Transverse colon (tissue), 4 donors: ENCODE measurements at regions not wholly inside any gene's neighbourhood (a gene's known extent, or its start where the extent isn't known, plus 50 kb on each side); places are given as distances from the start of the nearest gene placed in this dataset.

ENCODE experiments used
- DNase-seq: peaks from one replicate; pipeline ENCODE4 v3.0.0-alpha.2; 2019
- H3K27ac ChIP-seq, 4 donors: fragments of 200-600 bp; sonication (generic); 2 replicates each; pipeline ENCODE4 v1.5.1; 2016 to 2018; ENCODE audit warnings: inconsistent platforms in 4 of 4
- H3K27me3 ChIP-seq: fragments of 200-600 bp; sonication (generic); 2 replicates; pipeline ENCODE4 v1.5.1; 2017; ENCODE audit warnings: inconsistent platforms
- H3K36me3 ChIP-seq, 4 donors: fragments of 200-600 bp; sonication (generic); 2 replicates each; pipeline ENCODE4 v1.5.1; 2017 to 2019; ENCODE audit warnings: inconsistent platforms in 4 of 4
- H3K4me1 ChIP-seq, 4 donors: fragments of 200-600 bp; sonication (generic); 2 replicates each; pipeline ENCODE4 v1.5.1; 2017 to 2020; ENCODE audit warnings: inconsistent platforms in 4 of 4
- H3K4me3 ChIP-seq, 4 donors: fragments of 200-600 bp; sonication (generic); 1 replicate in 1 of 4; 2 replicates in 3 of 4; pipeline versions ENCODE4 v1.5.1 to v1.6.1; 2017 to 2019; ENCODE audit warnings: inconsistent platforms in 4 of 4
- H3K9me3 ChIP-seq, 2 donors: fragments of 200-600 bp; sonication (generic); 2 replicates each; pipeline ENCODE4 v1.5.1; 2017 to 2019; ENCODE audit warnings: inconsistent platforms in 2 of 2
- CTCF ChIP-seq, 5 experiments: fragments of 200-600 bp in 3 of 5; fragments of 450-650 bp in 2 of 5; sonication (generic) in 3 of 5; IDR thresholded peaks; 1 replicate in 2 of 5; 2 replicates in 3 of 5; pipeline ENCODE4 v1.5.1; 2016 to 2017; ENCODE audit warnings: antibody characterized with exemption in 5 of 5, inconsistent platforms in 3 of 5, mild to moderate bottlenecking in 2 of 5, moderate library complexity in 1 of 5
- EP300 ChIP-seq: sonication (generic); formaldehyde crosslinking; IDR thresholded peaks from one replicate; pipeline ENCODE4 v1.6.1; 2017; ENCODE audit warnings: antibody characterized with exemption, low read depth
- POLR2A ChIP-seq: fragments of 450-650 bp; IDR thresholded peaks from one replicate; pipeline ENCODE4 v1.6.1; 2016; ENCODE audit warnings: antibody characterized with exemption, mild to moderate bottlenecking, moderate library complexity
- POLR2AphosphoS5 ChIP-seq, 3 donors: sonication (generic); formaldehyde crosslinking; IDR thresholded peaks; one replicate each; pipeline ENCODE4 v1.6.1; 2016; ENCODE audit warnings: antibody characterized with exemption in 3 of 3
- WGBS, 2 donors: methylation state at CpG; one replicate each; pipeline ENCODE4 v1.1.5; 2018; ENCODE audit warnings: low coverage in 1 of 2; 5-methylcytosine and 5-hydroxymethylcytosine counted together
- in situ Hi-C, 4 donors: fragments of 200-750 bp; cut with MboI; loops; one replicate each; pipeline versions ENCODE4 v1.15.0 to v1.15.1; 2017; ENCODE audit warnings: low sequenced_read_pairs in 3 of 4, low pct_ligation_motif_present in 1 of 4, low pct_unique_long_range_greater_than_20kb in 1 of 4
- intact Hi-C: fragments of 100-400 bp; cut with DNase I; formaldehyde crosslinking; loops from one replicate; pipeline ENCODE4 v1.15.1; 2023; ENCODE audit warnings: low total_unique reads

GRCh38 chr6:18550119-18550518 lies 163.0 kb downstream of the RNF144B start:
- no peaks in the 10 kb centered on the region for H3K27me3 ChIP-seq
- H3K27ac ChIP-seq = no peak overlapping the region
- no peaks in the 10 kb centered on the region for H3K36me3 ChIP-seq
- intact Hi-C loops (no loop called here), in situ Hi-C loops (no loop called here)
- no peak for DNase-seq
- no peaks in the 10 kb centered on the region for H3K9me3 ChIP-seq
- 84 to 93% methylated on average over 3 of the region's 3 CpGs for WGBS, 2 donors
- H3K4me1 ChIP-seq = no peaks in the 10 kb centered on the region
- no peak for TF ChIP-seq POLR2A
- TF ChIP-seq EP300 = no peak
- no peak for TF ChIP-seq CTCF (IDR thresholded peaks at IDR 0.05)
- no peak for TF ChIP-seq POLR2AphosphoS5 (IDR thresholded peaks at IDR 0.05)
- no peak overlapping the region for H3K4me3 ChIP-seq

- DNase-seq = no peak
- Histone ChIP-seq H3K4me1 (no peaks in the 10 kb centered on the region), H3K36me3 (no peaks in the 10 kb centered on the region), H3K9me3 (no peaks in the 10 kb centered on the region), H3K27me3 (no peaks in the 10 kb centered on the region), H3K27ac (no peak overlapping the region), H3K4me3 (no peak overlapping the region)
- intact Hi-C loops = no loop called here
- TF ChIP-seq EP300 = no peak
- no peak for TF ChIP-seq POLR2AphosphoS5 (IDR thresholded peaks at IDR 0.05)
- TF ChIP-seq POLR2A = no peak
- no peak for TF ChIP-seq CTCF (IDR thresholded peaks at IDR 0.05)
- in situ Hi-C loops = no loop called here
- 50 to 53% methylated on average over 2 of the region's 2 CpGs for WGBS, 2 donors
Measured at GRCh38 chr6:18551228-18551627, 164.1 kb downstream of the RNF144B start.

- Histone ChIP-seq H3K27ac (no peak overlapping the region), H3K4me1 (no peaks in the 10 kb centered on the region), H3K27me3 (no peaks in the 10 kb centered on the region), H3K4me3 (no peak overlapping the region), H3K36me3 (no peaks in the 10 kb centered on the region), H3K9me3 (no peaks in the 10 kb centered on the region)
- intact Hi-C loops (no loop called here), in situ Hi-C loops (no loop called here)
- no peak for TF ChIP-seq POLR2A
- TF ChIP-seq EP300 = no peak
- no peak for TF ChIP-seq CTCF (IDR thresholded peaks at IDR 0.05)
- no peak for TF ChIP-seq POLR2AphosphoS5 (IDR thresholded peaks at IDR 0.05)
- 57 to 67% methylated on average over 2 of the region's 2 CpGs for WGBS, 2 donors
- DNase-seq = no peak
Measured at GRCh38 chr6:18555750-18556149, 168.6 kb downstream of the RNF144B start.

- DNase-seq = no peak
- no peak overlapping the region for H3K4me3 ChIP-seq
- WGBS, 2 donors = 70 to 76% methylated on average over 5 of the region's 5 CpGs
- no peak for TF ChIP-seq EP300
- intact Hi-C loops (no loop called here), in situ Hi-C loops (no loop called here)
- no peaks in the 10 kb centered on the region for H3K27me3 ChIP-seq
- no peaks in the 10 kb centered on the region for H3K36me3 ChIP-seq
- peaks cover 0 to 5% (median 0%) of the 10 kb centered on the region in 4 donors for H3K4me1 ChIP-seq
- H3K9me3 ChIP-seq = no peaks in the 10 kb centered on the region
- no peak overlapping the region for H3K27ac ChIP-seq
Measured at GRCh38 chr6:18561037-18561750, 174.0 kb downstream of the RNF144B start.

GRCh38 chr6:18562726-18563125 lies 175.6 kb downstream of the RNF144B start:
- H3K4me1 ChIP-seq = peaks cover 0 to 5% (median 0%) of the 10 kb centered on the region in 4 donors
- H3K27ac ChIP-seq = no peak overlapping the region
- no peaks in the 10 kb centered on the region for H3K9me3 ChIP-seq
- TF ChIP-seq POLR2AphosphoS5 (IDR thresholded peaks at IDR 0.05) (no peak), POLR2A (no peak), EP300 (no peak), CTCF (IDR thresholded peaks at IDR 0.05) (no peak)
- in situ Hi-C loops (no loop called here), intact Hi-C loops (no loop called here)
- H3K4me3 ChIP-seq = no peak overlapping the region
- no peaks in the 10 kb centered on the region for H3K27me3 ChIP-seq
- peak; percentile 10 for DNase-seq
- H3K36me3 ChIP-seq = no peaks in the 10 kb centered on the region
- 56 to 88% methylated on average over 2 to 5 of the region's 5 CpGs for whole genome bisulfite sequencing, 2 donors
